HG02588 (cell line): ENCODE measurements at regions not wholly inside any gene's neighbourhood (a gene's known extent, or its start where the extent isn't known, plus 50 kb on each side); places are given as distances from the start of the nearest gene placed in this dataset.
"Not testable (repeated sequence)": the region's sequence is repeated elsewhere in the genome, so short reads cannot be mapped to it uniquely, and the experiment has no call there.

Experiments
- ATAC-seq: cut with Tn5 transposase; IDR thresholded peaks from one replicate; pipeline ENCODE4 v1.9.1; 2021; ENCODE audit warnings: mild to moderate bottlenecking, moderate library complexity; ENCODE audit not compliant: unreplicated experiment

DNA sequence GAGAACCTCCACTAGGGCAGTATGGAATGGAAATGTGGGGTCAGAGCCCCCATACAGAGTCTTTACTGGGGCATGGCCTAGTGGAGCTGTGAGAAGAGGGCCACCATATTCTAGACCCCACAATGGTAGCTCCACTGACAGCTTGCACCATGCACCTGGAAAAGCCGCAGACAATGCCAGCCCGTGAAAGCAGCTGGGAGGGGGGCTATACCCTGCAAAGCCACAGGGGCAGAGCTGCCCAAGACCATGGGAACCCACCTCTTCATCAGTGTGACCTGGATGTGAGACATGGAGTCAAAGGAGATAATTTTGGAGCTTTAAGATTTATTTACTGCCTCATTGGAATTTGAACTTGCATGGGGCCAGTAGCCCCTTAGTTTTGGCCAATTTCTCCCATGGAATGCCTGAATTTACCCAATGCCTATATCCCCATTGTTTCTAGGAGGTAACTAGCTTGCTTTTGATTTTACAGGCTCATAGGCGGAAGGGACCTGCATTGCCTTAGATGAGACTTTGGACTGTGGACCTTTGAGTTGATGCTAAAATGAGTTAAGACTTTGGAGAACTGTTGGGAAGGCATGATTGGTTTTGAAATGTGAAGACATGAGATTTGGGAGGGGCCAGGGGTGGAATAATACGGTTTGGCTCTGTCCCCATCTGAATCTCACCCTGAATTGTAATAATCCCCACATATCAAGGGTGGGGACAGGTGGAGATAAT, 89.4 kb upstream of the MAMLD1 start:
- ATAC-seq = not testable (repeated sequence)

DNA sequence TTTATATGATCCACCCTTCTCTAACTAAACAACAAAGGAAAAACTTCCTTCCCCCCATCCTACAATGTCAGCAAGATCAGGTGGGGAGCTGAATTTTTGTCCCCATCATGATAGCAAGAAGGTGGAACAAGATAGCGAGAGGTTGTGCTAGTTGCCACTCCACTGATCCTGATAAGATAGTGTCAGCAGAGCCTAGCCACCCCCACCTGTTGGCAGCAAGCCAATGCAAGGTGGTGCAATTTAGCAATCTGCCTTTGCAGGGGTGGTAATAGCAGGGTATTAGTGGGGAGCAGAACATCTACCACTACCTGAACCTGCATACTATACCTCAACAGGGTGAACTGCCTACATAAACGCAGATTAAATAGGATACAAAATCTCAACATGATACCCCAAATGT, 80.2 kb upstream of the MAMLD1 start:
- no peak for ATAC-seq

DNA sequence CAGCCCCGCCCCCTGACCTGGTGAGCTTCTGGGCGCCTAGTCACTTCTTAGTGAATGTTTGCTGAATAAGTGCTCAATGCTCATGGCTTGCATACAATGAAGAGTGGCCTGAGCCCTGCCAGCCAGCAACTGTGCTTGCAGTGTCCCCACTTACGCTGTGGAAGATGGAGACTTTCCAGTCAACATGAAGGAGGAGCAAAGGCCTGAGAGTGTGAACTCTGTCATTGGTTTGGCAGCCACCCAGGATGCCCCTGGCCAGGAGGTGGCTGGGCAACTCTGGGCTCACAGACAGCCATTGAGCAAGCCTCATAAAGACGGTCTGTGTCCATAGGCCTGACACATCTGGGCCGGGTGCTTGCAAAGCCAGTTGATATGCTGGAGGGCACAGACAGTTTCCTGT, 72.1 kb upstream of the MAMLD1 start:
- ATAC-seq = no peak

GRCh38 chrX:150293311-150294013, 69.7 kb upstream of the MAMLD1 start:
- no peak for ATAC-seq

DNA sequence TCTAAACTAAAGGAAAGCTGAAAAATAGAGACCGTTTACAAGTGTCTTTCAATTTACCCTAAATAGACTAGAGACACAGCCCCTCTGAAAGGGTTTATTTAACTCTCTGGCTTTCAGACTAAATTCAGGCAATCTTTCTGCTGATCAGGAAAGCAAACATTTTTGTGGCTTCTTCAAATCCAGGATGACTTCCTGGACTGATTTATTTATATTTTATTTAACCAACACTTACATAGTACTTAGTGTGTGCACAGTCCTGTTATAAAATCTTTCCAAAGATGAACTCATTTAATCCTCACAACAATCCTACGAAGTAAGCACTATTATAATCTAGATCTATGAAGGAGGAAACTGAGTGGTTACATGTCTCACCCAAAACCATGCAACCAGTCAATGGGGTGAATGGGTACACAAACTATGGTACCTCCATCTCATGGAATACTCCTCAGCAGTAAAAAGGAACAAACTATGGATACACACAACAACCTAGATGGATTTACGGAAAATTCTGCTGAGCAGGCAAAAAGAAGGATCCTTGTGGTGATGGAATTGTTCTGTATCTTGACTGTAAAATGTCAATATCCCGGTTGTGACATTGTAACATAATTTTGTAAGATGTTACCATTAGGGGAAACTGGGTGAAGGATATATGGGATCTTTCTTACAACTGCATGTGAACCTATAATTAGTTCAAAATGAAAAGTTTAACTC, 64.1 kb upstream of the MAMLD1 start:
- no peak for ATAC-seq

DNA sequence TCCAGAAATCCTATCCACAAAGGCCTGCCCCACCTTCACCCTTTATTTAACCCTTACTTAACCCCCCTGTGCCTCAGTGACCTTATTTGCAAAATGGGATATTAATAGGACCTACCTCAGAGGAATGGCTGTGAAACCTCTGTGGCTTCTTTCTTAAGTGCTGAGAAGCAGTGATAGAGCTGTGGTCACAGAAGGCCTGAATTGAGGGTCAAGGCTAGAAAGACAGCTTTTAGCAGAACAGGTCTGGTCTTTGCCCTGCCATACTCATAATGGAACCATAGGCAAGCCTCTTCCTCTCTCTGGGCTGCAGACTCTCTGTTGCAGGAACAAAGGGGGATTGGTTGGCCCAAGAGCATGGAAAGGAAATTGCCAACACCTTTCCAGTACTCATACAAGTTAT, 63.5 kb upstream of the MAMLD1 start:
- no peak for ATAC-seq

GRCh38 chrX:150303386-150304097, 59.6 kb upstream of the MAMLD1 start:
- ATAC-seq = no peak

DNA sequence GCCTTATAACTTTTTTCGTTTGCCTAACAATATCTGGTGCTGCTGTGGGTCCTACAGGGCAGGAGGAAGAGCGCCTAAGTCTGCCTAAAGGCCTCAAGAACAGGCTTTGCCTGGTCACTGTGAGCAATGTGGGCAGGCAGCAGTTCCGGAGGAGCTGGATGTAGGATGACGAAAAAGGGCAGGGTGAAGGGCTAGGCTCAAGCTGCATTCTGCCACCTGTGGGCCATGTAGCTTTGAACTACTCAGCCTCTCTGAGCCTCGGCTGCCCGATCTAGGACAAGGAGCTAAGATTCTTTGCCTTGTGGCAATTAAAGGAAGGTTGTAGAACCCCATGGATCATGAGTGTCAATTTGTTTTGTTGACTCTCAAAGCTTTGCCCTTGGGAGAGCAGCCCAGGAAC, 57.1 kb upstream of the MAMLD1 start:
- no peak for ATAC-seq

DNA sequence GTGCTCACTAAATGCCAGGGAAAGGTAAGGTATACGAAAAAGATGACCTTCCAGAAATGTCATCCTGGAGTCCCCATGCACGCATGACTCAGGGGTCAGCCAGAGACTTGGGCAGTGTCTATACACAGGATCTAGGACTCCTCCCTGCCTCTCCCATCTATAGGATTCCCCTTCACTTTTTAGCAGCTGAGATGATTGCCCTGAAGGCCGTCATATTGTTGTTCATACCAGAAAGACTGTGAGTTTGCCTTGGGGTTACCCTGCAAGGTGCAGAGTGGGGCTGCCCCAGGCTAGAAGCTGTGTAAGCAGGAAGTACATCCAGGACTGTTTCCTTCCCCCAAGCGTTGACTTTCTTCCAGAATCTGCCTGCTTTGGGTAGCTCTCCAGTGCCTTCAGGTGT, 55.1 kb upstream of the MAMLD1 start:
- ATAC-seq = no peak

DNA sequence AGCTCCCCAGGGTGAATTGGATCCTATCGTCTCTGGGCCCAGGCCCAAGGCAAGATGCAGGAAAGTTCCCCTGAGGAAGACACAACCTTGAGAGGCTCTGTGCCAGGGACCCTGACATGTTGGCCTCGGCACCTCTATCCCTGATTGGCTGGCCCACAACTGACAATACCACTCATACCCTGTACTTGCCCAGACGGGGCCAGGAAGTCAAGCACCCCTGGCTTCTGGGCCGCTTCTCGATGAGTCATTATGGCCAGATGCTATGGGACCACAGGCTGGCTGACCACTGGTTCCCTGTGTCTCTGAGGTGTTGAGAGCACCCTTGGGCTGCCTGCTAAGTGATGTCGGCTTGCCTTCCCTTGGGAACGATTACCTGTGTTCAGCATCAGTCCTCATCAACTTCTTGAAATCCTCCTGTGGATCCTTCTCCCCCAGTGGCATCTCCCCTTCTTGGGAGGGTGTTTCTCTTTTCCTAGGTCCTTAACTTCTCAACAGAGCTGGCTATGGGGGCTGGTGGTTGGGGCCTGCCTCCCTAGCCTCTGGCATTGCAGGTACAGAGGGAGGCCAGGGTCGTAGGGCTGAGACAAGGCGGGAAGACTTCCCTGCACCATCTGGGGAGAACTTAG, 54.5 kb upstream of the MAMLD1 start:
- ATAC-seq = no peak

DNA sequence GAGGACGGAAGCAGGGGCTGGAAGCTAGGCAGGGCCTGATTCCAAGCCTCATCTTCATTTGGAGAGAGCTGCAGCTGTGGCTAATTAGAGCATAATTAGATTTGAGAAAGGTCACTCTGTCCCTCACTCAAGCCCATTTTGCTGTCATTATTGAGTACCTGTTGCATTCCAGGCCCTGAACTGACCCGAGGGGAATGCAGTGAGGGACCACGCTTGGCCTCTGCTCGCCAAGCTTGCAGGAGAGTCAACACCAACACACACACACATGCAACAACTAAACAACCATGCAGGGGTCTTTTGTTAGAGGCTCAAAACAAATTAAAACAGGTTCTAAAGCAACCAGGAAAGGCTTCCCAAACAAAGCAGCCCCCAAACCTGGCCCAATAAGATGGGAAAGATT, 52.7 kb upstream of the MAMLD1 start:
- no peak for ATAC-seq

DNA sequence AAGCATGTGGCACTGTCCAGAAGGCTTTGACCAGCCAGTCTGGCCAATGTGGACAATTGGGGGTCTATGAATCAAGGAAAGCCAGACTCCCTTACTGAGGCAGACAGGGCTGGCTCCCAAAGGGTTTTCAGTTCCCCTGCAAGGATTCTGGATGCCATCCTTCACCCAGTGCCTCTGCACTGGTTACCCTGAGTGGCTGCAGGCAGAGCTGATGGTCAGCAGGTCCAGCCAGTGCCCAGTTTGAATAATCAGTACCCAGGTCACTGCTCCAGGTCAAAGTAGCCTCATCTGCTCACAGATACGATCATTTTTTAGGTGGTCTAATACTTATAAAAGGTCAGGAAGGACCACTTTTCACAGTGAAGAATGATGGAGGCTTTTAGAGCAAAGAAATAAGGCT, 52.2 kb upstream of the MAMLD1 start:
- no peak for ATAC-seq

DNA sequence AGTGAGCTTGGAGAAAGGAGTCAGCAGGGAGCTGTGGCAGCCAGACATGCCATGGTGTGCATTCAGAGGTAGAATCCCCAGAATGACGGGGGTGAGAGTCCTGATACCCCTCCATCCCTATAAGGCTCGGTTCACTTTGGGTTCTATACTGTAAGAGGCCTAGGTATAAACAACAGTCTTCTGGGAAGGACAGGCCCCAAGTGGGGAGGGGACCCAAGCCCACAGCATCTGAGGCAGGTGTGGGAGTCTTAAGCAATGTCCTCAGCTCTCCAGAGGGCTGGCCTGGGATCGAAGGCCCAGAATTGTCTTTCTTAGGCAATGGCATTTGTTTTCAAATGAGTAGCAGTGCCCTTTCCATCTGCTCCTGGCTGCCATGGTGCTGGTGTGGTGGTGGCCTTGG, 50.2 kb upstream of the MAMLD1 start:
- no peak for ATAC-seq
